Activated naive CD4-positive, alpha-beta T cell treated with anti-CD3 and anti-CD28 coated beads for 36 hours (primary cell): ENCODE measurements at regions not wholly inside any gene's neighbourhood (a gene's known extent, or its start where the extent isn't known, plus 50 kb on each side); places are given as distances from the start of the nearest gene placed in this dataset.

Experiments used
- CTCF ChIA-PET: fragments of 350-600 bp; sonication (Branson Sonifier 250); formaldehyde crosslinking; loops from one replicate; lab custom pipeline; 2021; ENCODE audit warnings: antibody characterized with exemption; lab: Charles Lee
- DNase-seq: peaks from one replicate; pipeline ENCODE4 v3.0.0-alpha.2; 2020
- H3K27ac Mint-ChIP-seq: one replicate; pipeline ENCODE4 v1.8.0; 2021; ENCODE audit warnings: mild to moderate bottlenecking, mixed read lengths
- H3K27me3 Mint-ChIP-seq: one replicate; pipeline ENCODE4 v1.8.0; 2021; ENCODE audit warnings: low read depth, mixed read lengths
- H3K36me3 Mint-ChIP-seq: one replicate; pipeline ENCODE4 v1.8.0; 2021; ENCODE audit warnings: low read depth, mixed read lengths
- H3K4me1 Mint-ChIP-seq: one replicate; pipeline ENCODE4 v1.8.0; 2021; ENCODE audit warnings: low read depth, mixed read lengths
- H3K4me3 Mint-ChIP-seq: one replicate; pipeline ENCODE4 v1.8.0; 2021; ENCODE audit warnings: mild to moderate bottlenecking, moderate library complexity, mixed read lengths
- H3K9me3 Mint-ChIP-seq: one replicate; pipeline ENCODE4 v1.8.0; 2021; ENCODE audit warnings: mixed read lengths
- intact Hi-C: fragments of 100-400 bp; cut with micrococcal nuclease; formaldehyde crosslinking; loops from one replicate; pipeline ENCODE4 v1.15.1; 2023

DNA sequence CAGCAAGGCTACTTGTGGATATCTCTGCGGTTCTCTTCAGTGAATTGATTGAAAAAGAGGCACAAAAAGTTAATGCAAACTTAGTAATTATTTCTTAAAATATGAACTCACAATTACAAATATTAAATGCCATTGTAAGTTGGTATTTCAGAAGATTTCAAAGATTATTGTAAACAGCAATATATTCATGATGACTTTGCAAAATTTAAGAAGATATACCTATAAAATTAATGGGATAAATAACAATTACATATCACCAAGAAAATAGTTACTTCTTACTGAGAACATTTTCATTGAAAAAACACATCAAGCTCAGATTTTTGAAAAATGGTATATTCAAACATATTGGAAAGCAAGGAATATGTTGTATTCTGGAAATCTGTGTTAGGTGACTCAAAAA is 482.0 kb upstream of the LRRTM1 start:
- no peak overlapping the region for H3K4me3 Mint-ChIP-seq
- intact Hi-C loops, result no loop called here
- H3K27ac Mint-ChIP-seq, result no peak overlapping the region
- DNase-seq, result no peak
- no peaks in the 10 kb centered on the region for H3K36me3 Mint-ChIP-seq
- CTCF ChIA-PET, result no interaction called here
- H3K27me3 Mint-ChIP-seq, result no peaks in the 10 kb centered on the region
- no peaks in the 10 kb centered on the region for H3K4me1 Mint-ChIP-seq
- H3K9me3 Mint-ChIP-seq, result peaks cover 7% of the 10 kb centered on the region

DNA sequence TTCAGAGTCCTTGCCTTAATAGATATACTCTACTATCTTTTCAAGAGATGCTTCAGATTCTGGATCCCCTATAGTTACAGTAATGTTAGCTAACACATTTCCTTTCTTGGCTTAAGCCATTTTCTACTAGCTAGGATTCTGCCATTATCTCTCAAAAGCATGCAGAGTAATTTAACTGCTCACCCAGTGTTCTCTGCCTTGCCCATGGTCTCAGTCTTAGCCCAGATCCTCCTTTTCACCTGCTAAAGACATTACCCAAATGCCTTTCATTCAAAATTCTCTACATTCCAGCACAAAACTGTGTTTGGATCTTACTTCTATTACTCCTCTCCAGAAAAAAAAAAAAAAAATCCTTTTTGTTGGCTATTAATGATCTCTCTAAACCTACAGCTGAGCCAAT is 474.2 kb upstream of the LRRTM1 start:
- no peak overlapping the region for H3K4me3 Mint-ChIP-seq
- intact Hi-C loops, result no loop called here
- H3K9me3 Mint-ChIP-seq, result peaks cover 18% of the 10 kb centered on the region
- H3K36me3 Mint-ChIP-seq, result no peaks in the 10 kb centered on the region
- H3K27ac Mint-ChIP-seq, result no peak overlapping the region
- H3K27me3 Mint-ChIP-seq, result no peaks in the 10 kb centered on the region
- CTCF ChIA-PET, result no interaction called here
- DNase-seq, result no peak
- H3K4me1 Mint-ChIP-seq, result no peaks in the 10 kb centered on the region

DNA sequence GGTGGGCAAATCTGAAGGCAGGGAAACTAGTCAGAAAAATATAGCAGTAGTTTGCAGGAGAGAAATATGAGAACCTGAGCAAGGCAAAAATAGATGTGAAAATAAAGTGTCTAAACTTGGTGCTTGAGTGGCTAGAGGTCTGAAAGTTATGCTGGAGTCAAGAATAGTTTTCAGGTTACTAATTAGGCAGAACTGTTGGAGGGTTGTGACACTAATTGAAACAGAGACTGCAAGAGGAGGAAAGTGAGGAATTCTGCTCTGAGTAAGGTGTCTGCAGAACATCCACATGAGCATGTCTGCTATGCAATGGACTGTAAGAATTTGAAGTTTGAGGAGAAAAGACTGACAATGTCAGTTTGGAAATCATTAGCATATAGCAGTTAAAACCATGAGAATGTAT is 444.0 kb upstream of the LRRTM1 start:
- intact Hi-C loops, result no loop called here
- Mint-ChIP-seq H3K27ac (no peak overlapping the region), H3K27me3 (no peaks in the 10 kb centered on the region), H3K4me1 (no peaks in the 10 kb centered on the region), H3K36me3 (no peaks in the 10 kb centered on the region), H3K9me3 (peaks cover 6% of the 10 kb centered on the region), H3K4me3 (no peak overlapping the region)
- CTCF ChIA-PET, result no interaction called here
- no peak for DNase-seq

DNA sequence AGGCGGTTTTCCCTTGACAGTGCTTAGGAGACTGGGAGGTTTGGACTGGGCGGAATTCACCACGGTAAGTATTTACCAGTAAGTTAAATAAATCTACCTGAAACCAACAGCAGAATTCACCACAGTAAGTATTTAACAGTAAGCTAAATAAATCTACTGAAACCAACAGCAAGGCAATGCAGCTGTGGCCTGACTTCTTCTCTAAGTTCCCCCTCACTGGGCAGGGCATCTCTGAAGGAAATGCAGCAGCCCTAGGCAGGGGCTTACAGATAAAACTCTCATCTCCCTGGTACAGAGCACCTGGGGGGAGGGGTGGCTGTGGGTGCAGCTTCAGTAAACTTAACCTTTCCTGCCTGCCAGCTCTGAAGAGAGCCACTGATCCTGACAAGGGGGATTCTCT is 432.5 kb upstream of the LRRTM1 start:
- Mint-ChIP-seq H3K9me3 (peaks cover 18% of the 10 kb centered on the region), H3K27me3 (no peaks in the 10 kb centered on the region), H3K4me3 (no peak overlapping the region), H3K27ac (no peak overlapping the region), H3K36me3 (no peaks in the 10 kb centered on the region), H3K4me1 (no peaks in the 10 kb centered on the region)
- intact Hi-C loops, result no loop called here
- no peak for DNase-seq
- CTCF ChIA-PET, result no interaction called here

DNA sequence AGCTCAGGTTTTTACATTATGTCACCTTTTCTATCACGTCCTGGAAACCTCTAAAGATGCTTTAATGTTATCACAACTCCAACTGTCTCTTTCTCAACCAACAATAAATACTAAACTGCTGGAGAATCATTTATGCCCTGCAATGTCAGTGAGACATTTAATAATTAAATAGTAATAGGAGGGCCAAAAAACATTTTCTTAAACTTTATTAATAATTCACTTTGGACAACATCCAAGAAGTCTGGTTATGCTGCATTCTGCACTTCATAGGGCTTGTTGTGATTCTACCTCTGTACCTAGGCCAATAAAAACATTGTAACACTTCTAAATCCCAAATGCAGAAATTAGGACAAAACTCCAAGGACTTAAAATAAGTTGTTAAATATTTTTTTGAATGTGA is 420.4 kb upstream of the LRRTM1 start:
- peaks cover 2% of the 10 kb centered on the region for H3K9me3 Mint-ChIP-seq
- intact Hi-C loops, result no loop called here
- H3K4me3 Mint-ChIP-seq, result no peak overlapping the region
- no peak for DNase-seq
- no peak overlapping the region for H3K27ac Mint-ChIP-seq
- CTCF ChIA-PET, result no interaction called here
- H3K27me3 Mint-ChIP-seq, result no peaks in the 10 kb centered on the region
- no peaks in the 10 kb centered on the region for H3K36me3 Mint-ChIP-seq
- H3K4me1 Mint-ChIP-seq, result no peaks in the 10 kb centered on the region

DNA sequence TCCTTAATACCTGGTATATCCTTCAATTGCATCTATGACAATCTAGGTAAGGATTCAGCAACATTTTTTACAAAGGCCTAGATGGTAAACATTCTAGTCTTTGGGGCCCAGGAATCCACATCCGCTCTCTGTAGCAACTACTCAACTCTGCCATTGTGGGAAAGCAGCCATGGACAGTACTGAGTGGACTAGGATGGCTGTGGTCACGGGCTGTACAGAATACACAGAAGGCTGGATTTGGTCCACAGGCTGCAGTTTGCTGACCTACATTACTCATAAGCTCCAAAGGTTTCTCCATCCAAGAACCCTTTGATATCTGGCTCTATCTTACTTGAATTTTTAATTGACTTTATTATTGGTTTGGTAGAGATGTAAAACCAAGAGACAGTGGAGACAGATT is 418.3 kb upstream of the LRRTM1 start:
- CTCF ChIA-PET, result no interaction called here
- Mint-ChIP-seq H3K27me3 (no peaks in the 10 kb centered on the region), H3K4me1 (no peaks in the 10 kb centered on the region), H3K27ac (no peak overlapping the region), H3K4me3 (no peak overlapping the region), H3K36me3 (no peaks in the 10 kb centered on the region), H3K9me3 (no peaks in the 10 kb centered on the region)
- no peak for DNase-seq
- intact Hi-C loops, result no loop called here

DNA sequence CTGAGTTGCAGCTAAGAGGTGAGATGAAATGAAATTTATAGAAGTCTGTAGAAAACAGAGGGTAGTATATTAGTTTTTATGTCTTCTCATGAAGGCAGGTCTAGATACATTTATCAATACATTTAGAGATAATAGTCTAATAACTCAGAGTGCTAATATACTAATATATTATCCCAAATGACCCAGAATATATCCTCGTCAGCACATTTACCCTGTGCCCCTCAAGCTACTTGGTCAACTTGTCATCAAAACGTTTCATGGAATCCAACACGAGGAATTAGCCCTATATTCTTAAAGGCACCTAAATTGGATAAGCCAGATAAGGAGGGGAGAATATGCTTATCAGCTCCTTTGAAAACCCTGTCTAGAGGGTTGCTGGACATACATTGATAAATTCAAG is 415.1 kb upstream of the LRRTM1 start:
- no peaks in the 10 kb centered on the region for H3K4me1 Mint-ChIP-seq

DNA sequence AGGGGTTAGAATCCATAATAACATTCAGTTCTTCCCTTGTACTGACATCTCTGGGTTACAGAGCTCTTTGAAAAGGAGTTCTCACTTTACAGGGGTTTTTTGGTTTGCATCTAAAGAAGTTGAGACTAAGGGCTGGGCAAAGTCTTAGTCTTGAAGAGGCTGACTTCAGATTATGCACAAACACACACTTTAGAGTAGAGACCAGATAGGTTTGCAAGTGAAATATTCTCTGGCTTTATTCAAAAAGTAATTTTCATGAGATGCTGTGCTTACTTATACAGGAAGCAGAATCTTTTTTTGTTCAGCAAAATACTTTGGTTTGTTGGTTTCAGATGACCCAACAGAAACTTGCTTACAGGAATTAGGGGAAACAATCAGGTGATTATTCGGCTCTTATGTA is 410.9 kb upstream of the LRRTM1 start:
- DNase-seq, result no peak
- intact Hi-C loops, result no loop called here
- Mint-ChIP-seq H3K9me3 (peaks cover 6% of the 10 kb centered on the region), H3K27me3 (no peaks in the 10 kb centered on the region), H3K4me3 (no peak overlapping the region), H3K27ac (no peak overlapping the region), H3K4me1 (no peaks in the 10 kb centered on the region), H3K36me3 (no peaks in the 10 kb centered on the region)
- CTCF ChIA-PET, result no interaction called here

More for the DNA sequence above, 415.1 kb upstream of the LRRTM1 start:
- no peak for DNase-seq
- intact Hi-C loops, result no loop called here
- CTCF ChIA-PET, result no interaction called here
- Mint-ChIP-seq H3K36me3 (no peaks in the 10 kb centered on the region), H3K4me3 (no peak overlapping the region), H3K9me3 (peaks cover 3% of the 10 kb centered on the region), H3K27ac (no peak overlapping the region), H3K27me3 (no peaks in the 10 kb centered on the region)

DNA sequence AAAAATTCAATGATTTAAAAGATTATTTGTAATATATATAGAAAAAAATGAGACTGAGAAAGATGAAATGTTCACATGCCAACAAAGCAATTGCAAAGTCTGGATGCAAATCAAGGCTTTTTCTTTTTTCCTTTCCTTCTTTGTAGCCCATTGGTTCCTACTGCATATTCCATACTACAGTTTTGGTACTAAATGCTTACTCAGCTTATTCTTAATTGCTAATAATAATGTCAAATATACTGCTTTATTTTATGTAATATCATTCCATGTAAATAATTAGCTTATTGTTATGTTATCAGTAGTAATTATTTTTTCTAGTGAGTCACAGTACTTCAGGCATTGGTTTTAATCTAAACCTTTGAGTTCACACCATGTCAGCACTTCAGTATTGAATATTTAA is 407.4 kb upstream of the LRRTM1 start:
- Mint-ChIP-seq H3K4me3 (no peak overlapping the region), H3K27ac (no peak overlapping the region), H3K9me3 (peaks cover 6% of the 10 kb centered on the region), H3K36me3 (no peaks in the 10 kb centered on the region), H3K4me1 (no peaks in the 10 kb centered on the region), H3K27me3 (no peaks in the 10 kb centered on the region)
- CTCF ChIA-PET, result no interaction called here
- intact Hi-C loops, result no loop called here
- DNase-seq, result no peak

DNA sequence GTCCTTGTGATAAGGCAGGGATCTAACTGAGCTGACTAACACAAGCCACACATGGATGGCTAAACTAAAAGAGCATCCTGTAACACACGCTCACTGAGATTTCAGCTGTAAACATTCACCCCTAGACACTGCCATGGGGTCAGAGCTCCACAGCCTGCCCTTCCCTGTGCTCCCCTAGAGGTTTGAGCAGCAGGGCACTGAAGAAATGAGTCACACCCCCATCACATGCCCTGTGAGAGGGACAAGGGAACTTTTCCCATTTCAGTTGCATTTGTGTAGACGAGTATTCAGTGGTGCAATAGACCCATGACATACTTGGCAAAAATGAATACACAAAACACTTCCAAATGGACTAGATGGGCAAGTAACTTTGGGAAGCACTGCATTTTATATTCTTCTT is 402.4 kb upstream of the LRRTM1 start:
- H3K27ac Mint-ChIP-seq, result no peak overlapping the region
- H3K27me3 Mint-ChIP-seq, result no peaks in the 10 kb centered on the region
- H3K4me1 Mint-ChIP-seq, result no peaks in the 10 kb centered on the region
- H3K36me3 Mint-ChIP-seq, result no peaks in the 10 kb centered on the region
- CTCF ChIA-PET, result no interaction called here
- H3K9me3 Mint-ChIP-seq, result peaks cover 6% of the 10 kb centered on the region
- intact Hi-C loops, result no loop called here
- no peak for DNase-seq
- H3K4me3 Mint-ChIP-seq, result no peak overlapping the region

DNA sequence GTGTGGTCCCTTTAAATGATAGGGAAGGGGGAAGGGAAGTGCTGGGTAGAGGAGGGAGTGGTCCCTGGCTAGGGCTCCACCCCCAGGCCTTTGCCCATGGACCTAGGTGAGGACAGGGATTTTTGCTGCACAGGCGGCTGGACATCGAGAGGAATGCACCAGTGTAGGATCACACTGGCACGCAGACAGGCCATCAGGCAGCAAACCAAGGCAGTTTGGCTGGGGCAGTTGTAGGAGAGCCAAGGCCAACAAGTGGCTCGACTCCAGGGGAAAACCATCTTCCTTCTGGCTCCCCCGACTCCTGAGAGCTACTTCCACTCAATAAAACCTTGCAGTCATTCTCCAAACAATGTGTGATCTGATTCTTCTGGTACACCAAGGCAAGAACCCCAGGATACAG is 402.0 kb upstream of the LRRTM1 start:
- no peaks in the 10 kb centered on the region for H3K36me3 Mint-ChIP-seq
- no peak overlapping the region for H3K27ac Mint-ChIP-seq
- no peaks in the 10 kb centered on the region for H3K27me3 Mint-ChIP-seq
- intact Hi-C loops, result no loop called here
- DNase-seq, result no peak
- CTCF ChIA-PET, result no interaction called here
- H3K9me3 Mint-ChIP-seq, result peaks cover 7% of the 10 kb centered on the region
- H3K4me3 Mint-ChIP-seq, result no peak overlapping the region
- no peaks in the 10 kb centered on the region for H3K4me1 Mint-ChIP-seq

DNA sequence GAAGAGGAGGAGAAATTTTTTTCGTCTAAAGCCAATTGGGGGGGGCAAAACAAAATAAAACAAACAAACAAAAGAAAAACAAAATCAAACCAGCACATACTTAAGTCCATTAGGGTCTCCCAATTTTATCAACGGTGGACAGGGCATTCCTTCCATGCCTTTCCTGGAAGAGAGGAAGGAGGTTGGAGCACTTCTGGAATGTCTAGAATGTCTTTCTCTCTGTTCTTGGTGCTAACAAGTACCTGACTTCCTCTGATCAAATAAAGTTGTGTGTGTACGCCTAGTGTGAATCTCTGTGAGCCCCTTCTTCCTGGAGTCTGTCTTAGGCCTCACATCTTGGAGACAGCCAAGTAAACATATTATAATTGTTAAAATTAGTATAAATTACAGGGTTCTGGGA is 399.0 kb upstream of the LRRTM1 start:
- Mint-ChIP-seq H3K9me3 (peaks cover 12% of the 10 kb centered on the region), H3K27ac (no peak overlapping the region), H3K4me3 (no peak overlapping the region), H3K4me1 (no peaks in the 10 kb centered on the region), H3K36me3 (no peaks in the 10 kb centered on the region), H3K27me3 (no peaks in the 10 kb centered on the region)
- DNase-seq, result no peak
- CTCF ChIA-PET, result no interaction called here
- intact Hi-C loops, result no loop called here

DNA sequence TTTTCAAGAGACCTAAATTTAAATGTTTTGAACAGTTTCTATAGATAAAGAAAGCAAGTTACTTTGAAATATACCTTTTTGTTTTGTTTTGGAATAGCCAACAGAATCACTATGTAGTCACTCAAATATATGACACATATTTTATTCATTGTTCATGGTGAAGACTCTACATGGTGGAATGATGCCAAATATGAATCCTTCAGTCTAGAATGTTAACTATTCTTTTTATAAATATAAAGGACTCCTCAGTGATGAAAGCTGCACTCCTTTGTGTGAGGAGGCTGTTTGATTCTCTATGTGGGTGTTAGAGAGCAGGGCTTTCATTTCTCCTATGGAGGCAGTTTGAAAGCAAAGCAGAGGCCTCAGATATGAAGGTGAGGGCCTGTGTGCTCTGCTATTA is 396.4 kb upstream of the LRRTM1 start:
- CTCF ChIA-PET, result no interaction called here
- H3K4me1 Mint-ChIP-seq, result no peaks in the 10 kb centered on the region
- no peak overlapping the region for H3K27ac Mint-ChIP-seq
- H3K4me3 Mint-ChIP-seq, result no peak overlapping the region
- intact Hi-C loops, result no loop called here
- H3K9me3 Mint-ChIP-seq, result peaks cover 13% of the 10 kb centered on the region
- no peaks in the 10 kb centered on the region for H3K36me3 Mint-ChIP-seq
- DNase-seq, result no peak
- H3K27me3 Mint-ChIP-seq, result no peaks in the 10 kb centered on the region
